H1 (cell line): ENCODE measurements at regions not wholly inside any gene's neighbourhood (a gene's known extent, or its start where the extent isn't known, plus 50 kb on each side); places are given as distances from the start of the nearest gene placed in this dataset.

Experiments
- CTCF ChIA-PET: fragments of 300-600 bp; sonication (Branson Sonifier 250); formaldehyde crosslinking; loops from one replicate; lab custom pipeline; 2021; ENCODE audit not compliant: partially characterized antibody; lab: Charles Lee
- POLR2A ChIA-PET: fragments of 300-600 bp; sonication (Branson Sonifier 250); formaldehyde crosslinking; loops from one replicate; lab custom pipeline; 2021; ENCODE audit warnings: inconsistent platforms; ENCODE audit not compliant: partially characterized antibody; lab: Charles Lee
- DNase-seq, 2 experiments: peaks; one replicate each; pipeline versions ENCODE4 v3.0.0 to v3.0.0-alpha.2; 2010 to 2022; ENCODE audit warnings: low spot score in 2 of 2, low read depth in 1 of 2, mixed read lengths in 1 of 2
- FAIRE-seq: peaks from 2 replicates; lab custom pipeline; 2011; peaks lifted over from hg19 to GRCh38; lab: Jason Lieb, UNC
- H2AFZ ChIP-seq: 2 replicates; pipeline ENCODE4 v1.8.1; 2012; ENCODE audit warnings: low read length, inconsistent platforms
- H2AK5ac ChIP-seq: 2 replicates; pipeline ENCODE4 v1.6.1; 2013; ENCODE audit warnings: low read depth, low read length
- H2BK120ac ChIP-seq: replicated peaks from 2 replicates; pipeline ENCODE3; 2013; ENCODE audit warnings: low read depth, low read length, inconsistent platforms
- H2BK12ac ChIP-seq: 2 replicates; pipeline ENCODE4 v1.6.1; 2013; ENCODE audit warnings: low read depth, low read length
- H2BK15ac ChIP-seq: 2 replicates; pipeline ENCODE4 v1.6.1; 2013; ENCODE audit warnings: low read length
- H2BK20ac ChIP-seq: 2 replicates; pipeline ENCODE4 v1.6.1; 2013; ENCODE audit warnings: low read length
- H2BK5ac ChIP-seq: 2 replicates; pipeline ENCODE4 v1.6.1; 2013; ENCODE audit warnings: low read depth, low read length
- H3K14ac ChIP-seq: 2 replicates; pipeline ENCODE4 v1.6.1; 2013; ENCODE audit warnings: inconsistent platforms; ENCODE audit not compliant: insufficient read length
- H3K18ac ChIP-seq: 2 replicates; pipeline ENCODE4 v1.6.1; 2013; ENCODE audit warnings: low read length; ENCODE audit errors: extremely low read depth
- H3K23ac ChIP-seq: 2 replicates; pipeline ENCODE4 v1.6.1; 2013; ENCODE audit warnings: inconsistent platforms; ENCODE audit not compliant: insufficient read length
- H3K23me2 ChIP-seq: 2 replicates; pipeline ENCODE4 v1.6.1; 2013; ENCODE audit warnings: low read depth, low read length
- H3K27ac ChIP-seq: 2 replicates; pipeline ENCODE4 v1.6.1; 2011; ENCODE audit warnings: low read depth, low read length, inconsistent platforms
- H3K27me3 ChIP-seq, 4 experiments: replicated peaks in 1 of 4; 1 replicate in 1 of 4; 2 replicates in 3 of 4; pipeline versions ENCODE4 v1.6.1 to v1.8.1; 2011 to 2013; ENCODE audit warnings: low read length in 3 of 4, mild to moderate bottlenecking in 3 of 4, inconsistent platforms in 2 of 4, mixed read lengths in 2 of 4, moderate library complexity in 1 of 4; ENCODE audit not compliant: control insufficient read depth in 3 of 4, insufficient read depth in 3 of 4; ENCODE audit errors: extremely low read depth in 1 of 4
- H3K36me3 ChIP-seq, 4 experiments: 2 replicates each; pipeline versions ENCODE4 v1.6.1 to v1.8.1; 2011 to 2013; ENCODE audit warnings: mild to moderate bottlenecking in 4 of 4, low read length in 3 of 4, moderate library complexity in 2 of 4, control low read depth in 1 of 4, inconsistent platforms in 1 of 4; ENCODE audit not compliant: insufficient read depth in 4 of 4, control insufficient read depth in 2 of 4
- H3K4ac ChIP-seq: replicated peaks from 2 replicates; pipeline ENCODE3; 2013; ENCODE audit warnings: low read length, low read depth, mixed read lengths, inconsistent platforms; ENCODE audit not compliant: insufficient read length
- H3K4me1 ChIP-seq, 4 experiments: replicated peaks in 1 of 4; 1 replicate in 1 of 4; 2 replicates in 3 of 4; pipeline versions ENCODE4 v1.6.1 to v1.8.1; 2011 to 2013; ENCODE audit warnings: low read length in 3 of 4, inconsistent platforms in 2 of 4, mixed read lengths in 1 of 4; ENCODE audit not compliant: insufficient read depth in 4 of 4, control insufficient read depth in 3 of 4
- H3K4me2 ChIP-seq, 2 experiments: 2 replicates each; pipeline versions ENCODE4 v1.6.1 to v1.8.1; 2011 to 2013; ENCODE audit warnings: low read depth in 2 of 2, low read length in 2 of 2, control low read depth in 1 of 2, inconsistent platforms in 1 of 2, mild to moderate bottlenecking in 1 of 2; ENCODE audit not compliant: insufficient read depth in 1 of 2
- H3K4me3 ChIP-seq, 4 experiments: fragments of 200-600, 300-600 bp in 1 of 4; sonication (generic), shearing (Covaris generic), sonication (Bioruptor Twin) in 1 of 4; 2 replicates each; pipeline versions ENCODE4 v1.5.1 to v1.8.1; 2011 to 2016; ENCODE audit warnings: low read length in 4 of 4, low read depth in 3 of 4, control low read depth in 2 of 4, inconsistent platforms in 2 of 4, mild to moderate bottlenecking in 2 of 4, mixed read lengths in 1 of 4, moderate library complexity in 1 of 4; ENCODE audit not compliant: insufficient read depth in 2 of 4; ENCODE audit errors: extremely low read depth in 1 of 4
- H3K56ac ChIP-seq: replicated peaks from 2 replicates; pipeline ENCODE3; 2013; ENCODE audit warnings: low read depth, mild to moderate bottlenecking, mixed read lengths, low read length, inconsistent platforms; ENCODE audit not compliant: insufficient read length
- H3K79me1 ChIP-seq: 2 replicates; pipeline ENCODE4 v1.6.1; 2013; ENCODE audit warnings: low read depth, low read length, control low read depth
- H3K79me2 ChIP-seq, 2 experiments: 2 replicates each; pipeline versions ENCODE4 v1.6.1 to v1.8.1; 2012 to 2013; ENCODE audit warnings: low read length in 2 of 2, mild to moderate bottlenecking in 2 of 2, inconsistent platforms in 1 of 2; ENCODE audit not compliant: insufficient read depth in 2 of 2, control insufficient read depth in 1 of 2
- H3K9ac ChIP-seq, 4 experiments: replicated peaks in 1 of 4; 1 replicate in 1 of 4; 2 replicates in 3 of 4; pipeline versions ENCODE4 v1.6.1 to v1.8.1; 2011 to 2013; ENCODE audit warnings: low read depth in 3 of 4, low read length in 3 of 4, control low read depth in 2 of 4, mild to moderate bottlenecking in 2 of 4, moderate library complexity in 2 of 4, inconsistent platforms in 1 of 4; ENCODE audit errors: extremely low read depth in 1 of 4
- H3K9me3 ChIP-seq, 2 experiments: 2 replicates each; pipeline versions ENCODE4 v1.6.1 to v1.8.1; 2012 to 2013; ENCODE audit warnings: mild to moderate bottlenecking in 2 of 2, moderate library complexity in 2 of 2, control low read depth in 1 of 2, inconsistent platforms in 1 of 2, low read depth in 1 of 2, low read length in 1 of 2, mixed read lengths in 1 of 2; ENCODE audit not compliant: insufficient read depth in 2 of 2
- H4K20me1 ChIP-seq, 2 experiments: replicated peaks in 1 of 2; 2 replicates each; pipeline versions ENCODE3 to v1.8.1; 2011 to 2013; ENCODE audit warnings: inconsistent platforms in 2 of 2, low read length in 2 of 2, mild to moderate bottlenecking in 1 of 2; ENCODE audit not compliant: insufficient read depth in 2 of 2, control insufficient read depth in 1 of 2
- H4K5ac ChIP-seq: 2 replicates; pipeline ENCODE4 v1.6.1; 2013; ENCODE audit warnings: low read length, low read depth, mixed read lengths, inconsistent platforms; ENCODE audit not compliant: insufficient read length
- H4K8ac ChIP-seq: 2 replicates; pipeline ENCODE4 v1.8.0; 2013; ENCODE audit warnings: mild to moderate bottlenecking, moderate library complexity, low read length, inconsistent platforms; ENCODE audit not compliant: insufficient read depth; ENCODE audit errors: extremely low read depth
- H4K91ac ChIP-seq: replicated peaks from 2 replicates; pipeline ENCODE3; 2013; ENCODE audit warnings: low read length, mixed read lengths, inconsistent platforms; ENCODE audit not compliant: insufficient read length
- CBX5 ChIP-seq: fragments of 300-800, 300-1000 bp; sonication (generic); IDR thresholded peaks from 2 replicates; pipeline ENCODE4 v1.7.1; 2016; ENCODE audit warnings: antibody characterized with exemption, low read length, low read depth
- CTCF ChIP-seq, 3 experiments: IDR thresholded peaks; 1 replicate in 2 of 3; 2 replicates in 1 of 3; pipeline versions ENCODE4 v1.5.1 to v1.6.1; 2011; ENCODE audit warnings: low read length in 3 of 3, mild to moderate bottlenecking in 3 of 3, inconsistent platforms in 2 of 3, low read depth in 1 of 3, moderate library complexity in 1 of 3; ENCODE audit not compliant: insufficient read depth in 1 of 3; ENCODE audit errors: control extremely low read depth in 1 of 3
- SIX5 ChIP-seq: IDR thresholded peaks from 2 replicates; pipeline ENCODE4 v1.6.1; 2011; ENCODE audit warnings: mild to moderate bottlenecking, low read depth, low read length
- SP1 ChIP-seq: IDR thresholded peaks from 2 replicates; pipeline ENCODE4 v1.6.1; 2011; ENCODE audit warnings: low read depth, low read length
- SRF ChIP-seq: IDR thresholded peaks from 2 replicates; pipeline ENCODE4 v1.6.1; 2011; ENCODE audit warnings: mild to moderate bottlenecking, low read depth, low read length, moderate library complexity
- ZNF274 ChIP-seq: IDR thresholded peaks from 2 replicates; pipeline ENCODE4 v1.7.0; 2012; ENCODE audit warnings: low read length, borderline replicate concordance; ENCODE audit errors: extremely low read depth

GRCh38 chr2:145985517-145985916, 1465.6 kb upstream of the ZEB2 start:
- no peaks in the 10 kb centered on the region for H4K20me1 ChIP-seq
- H2BK120ac ChIP-seq = no peak overlapping the region
- no peak overlapping the region for H2BK12ac ChIP-seq
- H3K36me3 ChIP-seq = no peaks in the 10 kb centered on the region
- DNase-seq (no peak), FAIRE-seq (no peak)
- no peaks in the 10 kb centered on the region for H3K9me3 ChIP-seq
- no peak overlapping the region for H2BK5ac ChIP-seq
- ChIA-PET CTCF (no interaction called here), POLR2A (no interaction called here)
- no peak overlapping the region for H3K4me2 ChIP-seq
- no peak overlapping the region for H3K9ac ChIP-seq
- H3K79me2 ChIP-seq = no peaks in the 10 kb centered on the region
- H4K5ac ChIP-seq = no peak overlapping the region
- no peak overlapping the region for H3K4me3 ChIP-seq
- H3K79me1 ChIP-seq = no peaks in the 10 kb centered on the region
- H2AK5ac ChIP-seq = no peak overlapping the region
- no peak overlapping the region for H4K91ac ChIP-seq
- H3K27me3 ChIP-seq = no peaks in the 10 kb centered on the region
- no peak overlapping the region for H3K27ac ChIP-seq
- no peak overlapping the region for H3K56ac ChIP-seq
- no peak overlapping the region for H3K18ac ChIP-seq
- no peak for TF ChIP-seq CTCF (IDR thresholded peaks at IDR 0.05; ENCODE audit: control extremely low read depth in 1 of 3, insufficient read depth in 1 of 3, low read depth in 1 of 3, low read length in 3 of 3)
- no peak for TF ChIP-seq SRF
- TF ChIP-seq SIX5 = no peak
- no peak for TF ChIP-seq SP1
- TF ChIP-seq ZNF274 = no peak
- TF ChIP-seq CBX5 = no peak
- no peaks in the 10 kb centered on the region for H3K4me1 ChIP-seq
- H3K23ac ChIP-seq = no peak overlapping the region
- no peak overlapping the region for H3K4ac ChIP-seq
- no peaks in the 10 kb centered on the region; the same call in 1 of the 2 replicates for H3K23me2 ChIP-seq
- H3K14ac ChIP-seq = no peak overlapping the region
- H2BK15ac ChIP-seq = no peak overlapping the region
- H2BK20ac ChIP-seq = no peak overlapping the region
- H4K8ac ChIP-seq = no peak overlapping the region
- no peak overlapping the region for H2AFZ ChIP-seq
